ENCODE measurements at regions not wholly inside any gene's neighbourhood (a gene's known extent, or its start where the extent isn't known, plus 50 kb on each side); places are given as distances from the start of the nearest gene placed in this dataset.

GRCh38 chr12:107602446-107602845 lies 83.2 kb upstream of the PWP1 start:
- TF ChIP-seq CTCF (conservative IDR thresholded peaks at IDR 0.05; ENCODE audit: low read length) (no peak), EZH2phosphoT487 (IDR thresholded peaks at IDR 0.05; ENCODE audit: borderline replicate concordance, low read depth, low read length) (no peak)
